SK-N-SH (cell line): ENCODE measurements at regions not wholly inside any gene's neighbourhood (a gene's known extent, or its start where the extent isn't known, plus 50 kb on each side); places are given as distances from the start of the nearest gene placed in this dataset.

Experiments used
- CTCF ChIA-PET: fragments of 300-600, 350-600 bp; formaldehyde crosslinking; extraction: SDS; loops from one replicate; lab custom pipeline; 2021; lab: Yijun Ruan, JAX
- POLR2A ChIA-PET: fragments of 350-600 bp; sonication (Branson Sonifier 250); formaldehyde crosslinking; extraction: SDS; loops from one replicate; lab custom pipeline; 2020; ENCODE audit warnings: antibody characterized with exemption, inconsistent platforms; lab: Yijun Ruan, JAX
- DNase-seq: peaks from one replicate; pipeline ENCODE4 v3.0.0; 2012
- H2AFZ ChIP-seq: fragments of 200-600 bp; sonication (generic); 2 replicates; pipeline ENCODE4 v1.8.1; 2016; ENCODE audit warnings: antibody characterized with exemption, mild to moderate bottlenecking, low read depth
- H3F3A ChIP-seq: fragments of 200-600 bp; sonication (generic); replicated peaks from 2 replicates; pipeline ENCODE3; 2016; ENCODE audit warnings: antibody characterized with exemption, mild to moderate bottlenecking; ENCODE audit not compliant: insufficient read depth
- H3K27ac ChIP-seq, 2 experiments: fragments of 200-500 bp in 1 of 2; fragments of 200-600 bp in 1 of 2; sonication (Bioruptor generic) in 1 of 2; sonication (generic), shearing (Covaris generic) in 1 of 2; 2 replicates each; pipeline versions ENCODE4 v1.5.1 to v1.6.1; 2014 to 2016; ENCODE audit warnings: low read depth in 2 of 2, inconsistent platforms in 1 of 2, low read length in 1 of 2, mild to moderate bottlenecking in 1 of 2, mixed read lengths in 1 of 2
- H3K27me3 ChIP-seq: fragments of 200-600 bp; sonication (generic), shearing (Covaris generic); 2 replicates; pipeline ENCODE4 v1.6.1; 2016; ENCODE audit warnings: mixed run types; ENCODE audit not compliant: insufficient read depth
- H3K36me3 ChIP-seq, 2 experiments: fragments of 200-500 bp in 1 of 2; fragments of 200-600 bp in 1 of 2; sonication (Bioruptor generic) in 1 of 2; sonication (generic) in 1 of 2; replicated peaks in 1 of 2; 2 replicates each; pipeline versions ENCODE3 to v1.5.1; 2014 to 2016; ENCODE audit warnings: low read length in 1 of 2, mild to moderate bottlenecking in 1 of 2; ENCODE audit not compliant: insufficient read depth in 2 of 2, control insufficient read depth in 1 of 2
- H3K4me1 ChIP-seq, 2 experiments: fragments of 200-500 bp in 1 of 2; fragments of 200-600 bp in 1 of 2; sonication (Bioruptor generic) in 1 of 2; sonication (generic), shearing (Covaris generic) in 1 of 2; 2 replicates each; pipeline versions ENCODE4 v1.5.1 to v1.6.1; 2014 to 2016; ENCODE audit warnings: low read depth in 1 of 2, low read length in 1 of 2, mixed run types in 1 of 2; ENCODE audit not compliant: insufficient read depth in 2 of 2, control insufficient read depth in 1 of 2
- H3K4me2 ChIP-seq: fragments of 200-600 bp; sonication (generic), shearing (Covaris generic); 2 replicates; pipeline ENCODE4 v1.6.1; 2017; ENCODE audit warnings: mixed run types
- H3K4me3 ChIP-seq, 2 experiments: fragments of 200-500 bp in 1 of 2; fragments of 200-600 bp in 1 of 2; sonication (Bioruptor generic) in 1 of 2; sonication (generic), shearing (Covaris generic) in 1 of 2; 2 replicates each; pipeline versions ENCODE4 v1.5.1 to v1.8.1; 2014 to 2016; ENCODE audit warnings: low read depth in 2 of 2, inconsistent platforms in 1 of 2, low read length in 1 of 2, mild to moderate bottlenecking in 1 of 2, mixed read lengths in 1 of 2, moderate library complexity in 1 of 2
- H3K79me2 ChIP-seq: fragments of 200-600 bp; sonication (generic); 2 replicates; pipeline ENCODE4 v1.8.1; 2017; ENCODE audit warnings: mild to moderate bottlenecking; ENCODE audit not compliant: insufficient read depth
- H3K9ac ChIP-seq: fragments of 200-600 bp; sonication (generic); 2 replicates; pipeline ENCODE4 v1.6.1; 2017; ENCODE audit warnings: mixed run types
- H3K9me2 ChIP-seq: fragments of 200-600 bp; sonication (generic); 2 replicates; pipeline ENCODE4 v1.6.1; 2017; ENCODE audit warnings: mixed run types
- H3K9me3 ChIP-seq: fragments of 200-600 bp; sonication (generic); 2 replicates; pipeline ENCODE4 v1.6.1; 2017; ENCODE audit warnings: mixed run types, mild to moderate bottlenecking, moderate library complexity
- H4K20me1 ChIP-seq: fragments of 200-600 bp; sonication (generic); 2 replicates; pipeline ENCODE4 v1.6.1; 2017; ENCODE audit warnings: mild to moderate bottlenecking, mixed run types; ENCODE audit not compliant: insufficient read depth
- CHD2 ChIP-seq: fragments of 150-350 bp; IDR thresholded peaks from 2 replicates; pipeline ENCODE4 v1.6.1; 2018; ENCODE audit warnings: low read length; ENCODE audit not compliant: partially characterized antibody
- EP300 ChIP-seq, 2 experiments: IDR thresholded peaks; 2 replicates each; pipeline versions ENCODE4 v1.4.0 to v1.6.1; 2012; ENCODE audit warnings: borderline replicate concordance in 1 of 2, low read depth in 1 of 2, low read length in 1 of 2
- EZH2phosphoT487 ChIP-seq: fragments of 200-600 bp; sonication (generic); IDR thresholded peaks from 2 replicates; pipeline ENCODE4 v1.6.1; 2017; ENCODE audit warnings: low read depth, mixed run types, mild to moderate bottlenecking, antibody characterized with exemption, moderate library complexity, borderline replicate concordance
- FOXJ3 ChIP-seq: sonication (generic); formaldehyde crosslinking; IDR thresholded peaks from 2 replicates; pipeline ENCODE4 v1.5.1; 2020; ENCODE audit warnings: mild to moderate bottlenecking, missing genetic modification reagents
- FOXM1 ChIP-seq: IDR thresholded peaks from 2 replicates; pipeline ENCODE4 v1.4.0; 2012; ENCODE audit warnings: low read depth, mild to moderate bottlenecking
- GATA2 ChIP-seq: sonication (generic); formaldehyde crosslinking; IDR thresholded peaks from 2 replicates; pipeline ENCODE4 v1.5.0; 2020; ENCODE audit warnings: mild to moderate bottlenecking, missing genetic modification reagents
- MEF2A ChIP-seq: IDR thresholded peaks from 2 replicates; pipeline ENCODE4 v1.4.0; 2012; ENCODE audit warnings: low read depth, borderline replicate concordance
- MXI1 ChIP-seq: IDR thresholded peaks from 2 replicates; pipeline ENCODE4 v1.6.1; 2012; ENCODE audit warnings: mild to moderate bottlenecking, low read depth, low read length, improper control_type of control experiment
- NFIC ChIP-seq: IDR thresholded peaks from 2 replicates; pipeline ENCODE4 v1.4.0; 2012; ENCODE audit warnings: borderline replicate concordance
- NRF1 ChIP-seq: IDR thresholded peaks from 2 replicates; pipeline ENCODE4 v1.6.1; 2012; ENCODE audit warnings: low read depth, mild to moderate bottlenecking, low read length
- RCOR1 ChIP-seq: fragments of 150-350 bp; IDR thresholded peaks from 2 replicates; pipeline ENCODE4 v1.6.1; 2017; ENCODE audit warnings: antibody characterized with exemption, low read length
- RXRA ChIP-seq: IDR thresholded peaks from 2 replicates; pipeline ENCODE4 v1.4.0; 2012; ENCODE audit warnings: low read depth, mild to moderate bottlenecking, borderline replicate concordance
- TEAD4 ChIP-seq: IDR thresholded peaks from 2 replicates; pipeline ENCODE4 v1.4.0; 2012; ENCODE audit warnings: mild to moderate bottlenecking, borderline replicate concordance; ENCODE audit not compliant: insufficient read depth
- WGBS: methylation state at CpG from one replicate; pipeline ENCODE4 v1.1.6; 2017; ENCODE audit warnings: low lambda C conversion rate; 5-methylcytosine and 5-hydroxymethylcytosine counted together
- TF ChIP-seq, protein P1 (sequence below): IDR thresholded peaks from 2 replicates; pipeline ENCODE4 v1.6.1; 2012; ENCODE audit warnings: mild to moderate bottlenecking, low read depth, low read length, moderate library complexity
- TF ChIP-seq, protein P2 (sequence below): IDR thresholded peaks from 2 replicates; pipeline ENCODE4 v1.4.0; 2012; ENCODE audit warnings: low read depth
- TF ChIP-seq, protein P3 (sequence below): fragments of 150-350 bp; IDR thresholded peaks from 2 replicates; pipeline ENCODE4 v1.6.1; 2017; ENCODE audit warnings: antibody characterized with exemption, low read length, low read depth, borderline replicate concordance
- TF ChIP-seq, protein P4 (sequence below): fragments of 200-600 bp; sonication (generic); IDR thresholded peaks from 2 replicates; pipeline ENCODE4 v1.6.1; 2017; ENCODE audit warnings: antibody characterized with exemption, mild to moderate bottlenecking, moderate library complexity
- TF ChIP-seq, protein P5 (sequence below): IDR thresholded peaks from 2 replicates; pipeline ENCODE4 v1.4.0; 2012; ENCODE audit warnings: low read depth, borderline replicate concordance
- TF ChIP-seq, protein P6 (sequence below): fragments of 150-350 bp; IDR thresholded peaks from 2 replicates; pipeline ENCODE4 v1.6.1; 2016; ENCODE audit warnings: mild to moderate bottlenecking, low read depth, low read length

DNA sequence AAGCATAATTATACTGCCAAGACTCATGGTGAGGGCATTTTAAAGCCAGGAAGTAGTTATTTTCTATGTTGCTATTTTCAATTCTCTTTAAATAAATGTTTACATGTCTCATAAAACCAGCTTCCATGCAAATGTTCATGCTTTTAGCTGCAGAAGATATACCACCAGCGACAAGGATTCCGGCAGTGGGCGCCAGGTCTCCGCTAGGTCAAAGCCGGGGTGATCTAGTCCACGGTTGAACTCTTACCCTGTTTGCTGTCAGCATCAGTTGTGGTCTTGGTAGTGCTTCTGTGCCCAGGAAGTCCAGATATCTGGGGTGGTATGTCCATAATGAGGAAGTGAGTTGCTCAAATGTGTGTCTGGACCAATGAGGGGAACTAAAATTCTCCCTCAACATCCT, 265.7 kb downstream of the BRD1 start:
- Histone ChIP-seq H3K9ac (no peak overlapping the region), H3K27me3 (peaks cover 2% of the 10 kb centered on the region; the same call in 1 of the 2 replicates), H3K9me2 (no peaks in the 10 kb centered on the region), H3F3A (no peaks in the 10 kb centered on the region), H3K27ac (no peak overlapping the region), H3K4me2 (no peak overlapping the region), H4K20me1 (no peaks in the 10 kb centered on the region), H2AFZ (no peak overlapping the region), H3K79me2 (no peaks in the 10 kb centered on the region), H3K4me3 (no peak overlapping the region), H3K36me3 (no peaks in the 10 kb centered on the region), H3K9me3 (peaks cover 4% of the 10 kb centered on the region), H3K4me1 (no peaks in the 10 kb centered on the region)
- WGBS, result 62% methylated on average over 6 of the region's 6 CpGs
- TF ChIP-seq MEF2A (no peak), NFIC (no peak), RXRA (no peak), GATA2 (no peak)
- CTCF ChIA-PET, result no interaction called here
- POLR2A ChIA-PET, result no interaction called here
- DNase-seq, result no peak

DNA sequence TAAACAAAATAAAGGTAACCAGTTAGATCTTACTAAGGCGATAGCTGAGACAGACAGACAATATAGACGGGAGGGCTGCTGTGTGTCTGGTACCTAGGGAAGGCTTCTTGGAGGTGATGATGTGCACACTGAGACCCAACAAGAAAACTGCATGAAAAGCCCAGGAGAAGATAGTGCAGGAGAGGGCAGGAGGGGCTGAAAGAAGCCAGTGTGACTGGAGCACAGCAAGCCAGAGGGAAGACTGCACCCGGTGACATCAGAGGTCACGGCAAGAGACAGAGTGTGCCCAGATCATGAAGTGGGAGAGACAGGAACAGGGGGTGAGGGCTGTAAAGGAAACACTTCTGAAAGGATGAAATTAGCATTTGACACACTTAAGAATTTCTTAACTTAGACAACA, 266.3 kb downstream of the BRD1 start:
- POLR2A ChIA-PET, result no interaction called here
- CTCF ChIA-PET, result no interaction called here
- TF ChIP-seq, protein P1, sequence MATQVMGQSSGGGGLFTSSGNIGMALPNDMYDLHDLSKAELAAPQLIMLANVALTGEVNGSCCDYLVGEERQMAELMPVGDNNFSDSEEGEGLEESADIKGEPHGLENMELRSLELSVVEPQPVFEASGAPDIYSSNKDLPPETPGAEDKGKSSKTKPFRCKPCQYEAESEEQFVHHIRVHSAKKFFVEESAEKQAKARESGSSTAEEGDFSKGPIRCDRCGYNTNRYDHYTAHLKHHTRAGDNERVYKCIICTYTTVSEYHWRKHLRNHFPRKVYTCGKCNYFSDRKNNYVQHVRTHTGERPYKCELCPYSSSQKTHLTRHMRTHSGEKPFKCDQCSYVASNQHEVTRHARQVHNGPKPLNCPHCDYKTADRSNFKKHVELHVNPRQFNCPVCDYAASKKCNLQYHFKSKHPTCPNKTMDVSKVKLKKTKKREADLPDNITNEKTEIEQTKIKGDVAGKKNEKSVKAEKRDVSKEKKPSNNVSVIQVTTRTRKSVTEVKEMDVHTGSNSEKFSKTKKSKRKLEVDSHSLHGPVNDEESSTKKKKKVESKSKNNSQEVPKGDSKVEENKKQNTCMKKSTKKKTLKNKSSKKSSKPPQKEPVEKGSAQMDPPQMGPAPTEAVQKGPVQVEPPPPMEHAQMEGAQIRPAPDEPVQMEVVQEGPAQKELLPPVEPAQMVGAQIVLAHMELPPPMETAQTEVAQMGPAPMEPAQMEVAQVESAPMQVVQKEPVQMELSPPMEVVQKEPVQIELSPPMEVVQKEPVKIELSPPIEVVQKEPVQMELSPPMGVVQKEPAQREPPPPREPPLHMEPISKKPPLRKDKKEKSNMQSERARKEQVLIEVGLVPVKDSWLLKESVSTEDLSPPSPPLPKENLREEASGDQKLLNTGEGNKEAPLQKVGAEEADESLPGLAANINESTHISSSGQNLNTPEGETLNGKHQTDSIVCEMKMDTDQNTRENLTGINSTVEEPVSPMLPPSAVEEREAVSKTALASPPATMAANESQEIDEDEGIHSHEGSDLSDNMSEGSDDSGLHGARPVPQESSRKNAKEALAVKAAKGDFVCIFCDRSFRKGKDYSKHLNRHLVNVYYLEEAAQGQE, result no peak
- TF ChIP-seq NRF1 (no peak), RCOR1 (no peak), MXI1 (no peak), CHD2 (no peak), TEAD4 (no peak), EZH2phosphoT487 (no peak), FOXJ3 (no peak), FOXM1 (no peak), EP300 (IDR thresholded peaks at IDR 0.05; ENCODE audit: borderline replicate concordance in 1 of 2, low read depth in 1 of 2, low read length in 1 of 2) (no peak)
- TF ChIP-seq, protein P2, sequence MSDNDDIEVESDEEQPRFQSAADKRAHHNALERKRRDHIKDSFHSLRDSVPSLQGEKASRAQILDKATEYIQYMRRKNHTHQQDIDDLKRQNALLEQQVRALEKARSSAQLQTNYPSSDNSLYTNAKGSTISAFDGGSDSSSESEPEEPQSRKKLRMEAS, result no peak
- TF ChIP-seq, protein P3, sequence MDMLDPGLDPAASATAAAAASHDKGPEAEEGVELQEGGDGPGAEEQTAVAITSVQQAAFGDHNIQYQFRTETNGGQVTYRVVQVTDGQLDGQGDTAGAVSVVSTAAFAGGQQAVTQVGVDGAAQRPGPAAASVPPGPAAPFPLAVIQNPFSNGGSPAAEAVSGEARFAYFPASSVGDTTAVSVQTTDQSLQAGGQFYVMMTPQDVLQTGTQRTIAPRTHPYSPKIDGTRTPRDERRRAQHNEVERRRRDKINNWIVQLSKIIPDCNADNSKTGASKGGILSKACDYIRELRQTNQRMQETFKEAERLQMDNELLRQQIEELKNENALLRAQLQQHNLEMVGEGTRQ, result no peak
- TF ChIP-seq, protein P4, sequence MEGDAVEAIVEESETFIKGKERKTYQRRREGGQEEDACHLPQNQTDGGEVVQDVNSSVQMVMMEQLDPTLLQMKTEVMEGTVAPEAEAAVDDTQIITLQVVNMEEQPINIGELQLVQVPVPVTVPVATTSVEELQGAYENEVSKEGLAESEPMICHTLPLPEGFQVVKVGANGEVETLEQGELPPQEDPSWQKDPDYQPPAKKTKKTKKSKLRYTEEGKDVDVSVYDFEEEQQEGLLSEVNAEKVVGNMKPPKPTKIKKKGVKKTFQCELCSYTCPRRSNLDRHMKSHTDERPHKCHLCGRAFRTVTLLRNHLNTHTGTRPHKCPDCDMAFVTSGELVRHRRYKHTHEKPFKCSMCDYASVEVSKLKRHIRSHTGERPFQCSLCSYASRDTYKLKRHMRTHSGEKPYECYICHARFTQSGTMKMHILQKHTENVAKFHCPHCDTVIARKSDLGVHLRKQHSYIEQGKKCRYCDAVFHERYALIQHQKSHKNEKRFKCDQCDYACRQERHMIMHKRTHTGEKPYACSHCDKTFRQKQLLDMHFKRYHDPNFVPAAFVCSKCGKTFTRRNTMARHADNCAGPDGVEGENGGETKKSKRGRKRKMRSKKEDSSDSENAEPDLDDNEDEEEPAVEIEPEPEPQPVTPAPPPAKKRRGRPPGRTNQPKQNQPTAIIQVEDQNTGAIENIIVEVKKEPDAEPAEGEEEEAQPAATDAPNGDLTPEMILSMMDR, result no peak
- TF ChIP-seq, protein P5, sequence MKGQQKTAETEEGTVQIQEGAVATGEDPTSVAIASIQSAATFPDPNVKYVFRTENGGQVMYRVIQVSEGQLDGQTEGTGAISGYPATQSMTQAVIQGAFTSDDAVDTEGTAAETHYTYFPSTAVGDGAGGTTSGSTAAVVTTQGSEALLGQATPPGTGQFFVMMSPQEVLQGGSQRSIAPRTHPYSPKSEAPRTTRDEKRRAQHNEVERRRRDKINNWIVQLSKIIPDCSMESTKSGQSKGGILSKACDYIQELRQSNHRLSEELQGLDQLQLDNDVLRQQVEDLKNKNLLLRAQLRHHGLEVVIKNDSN, result no peak
- TF ChIP-seq, protein P6, sequence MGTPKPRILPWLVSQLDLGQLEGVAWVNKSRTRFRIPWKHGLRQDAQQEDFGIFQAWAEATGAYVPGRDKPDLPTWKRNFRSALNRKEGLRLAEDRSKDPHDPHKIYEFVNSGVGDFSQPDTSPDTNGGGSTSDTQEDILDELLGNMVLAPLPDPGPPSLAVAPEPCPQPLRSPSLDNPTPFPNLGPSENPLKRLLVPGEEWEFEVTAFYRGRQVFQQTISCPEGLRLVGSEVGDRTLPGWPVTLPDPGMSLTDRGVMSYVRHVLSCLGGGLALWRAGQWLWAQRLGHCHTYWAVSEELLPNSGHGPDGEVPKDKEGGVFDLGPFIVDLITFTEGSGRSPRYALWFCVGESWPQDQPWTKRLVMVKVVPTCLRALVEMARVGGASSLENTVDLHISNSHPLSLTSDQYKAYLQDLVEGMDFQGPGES, result no peak

More for the DNA sequence above, 266.3 kb downstream of the BRD1 start:
- no peak for DNase-seq
- Histone ChIP-seq H3K27ac (no peak overlapping the region), H3K4me1 (no peaks in the 10 kb centered on the region), H3K4me3 (no peak overlapping the region), H3K9ac (no peak overlapping the region), H3K4me2 (no peak overlapping the region), H3K9me3 (peaks cover 4% of the 10 kb centered on the region), H3F3A (no peaks in the 10 kb centered on the region), H3K36me3 (no peaks in the 10 kb centered on the region), H2AFZ (no peak overlapping the region), H4K20me1 (no peaks in the 10 kb centered on the region), H3K9me2 (no peaks in the 10 kb centered on the region), H3K27me3 (no peaks in the 10 kb centered on the region; the same call in 1 of the 2 replicates), H3K79me2 (no peaks in the 10 kb centered on the region)
- WGBS, result 18% methylated on average over 4 of the region's 4 CpGs
